H9 (cell line): ENCODE measurements at regions not wholly inside any gene's neighbourhood (a gene's known extent, or its start where the extent isn't known, plus 50 kb on each side); places are given as distances from the start of the nearest gene placed in this dataset.

Source experiments
- DNase-seq: peaks from one replicate; pipeline ENCODE4 v3.0.0-alpha.2; 2017
- H2AFZ ChIP-seq: one replicate; pipeline ENCODE4 v1.6.1; 2013; ENCODE audit warnings: mild to moderate bottlenecking, low read length, control low read depth, moderate library complexity
- H2AK5ac ChIP-seq: 2 replicates; pipeline ENCODE4 v1.6.1; 2013; ENCODE audit warnings: low read length, control low read depth, mixed read lengths; ENCODE audit not compliant: insufficient read length
- H2BK120ac ChIP-seq: one replicate; pipeline ENCODE4 v1.6.1; 2013; ENCODE audit warnings: low read depth, mild to moderate bottlenecking, low read length, control low read depth, inconsistent platforms; ENCODE audit not compliant: poor library complexity, severe bottlenecking
- H2BK12ac ChIP-seq: 2 replicates; pipeline ENCODE4 v1.6.1; 2013; ENCODE audit warnings: low read length, control low read depth, mixed read lengths, low read depth; ENCODE audit not compliant: insufficient read length
- H2BK15ac ChIP-seq: 2 replicates; pipeline ENCODE4 v1.6.1; 2013; ENCODE audit warnings: low read depth, low read length, control low read depth
- H2BK20ac ChIP-seq: one replicate; pipeline ENCODE4 v1.6.1; 2013; ENCODE audit warnings: low read depth, mild to moderate bottlenecking, low read length, control low read depth, inconsistent platforms; ENCODE audit not compliant: poor library complexity, severe bottlenecking
- H2BK5ac ChIP-seq: 2 replicates; pipeline ENCODE4 v1.6.1; 2013; ENCODE audit warnings: low read length, control low read depth, mixed read lengths; ENCODE audit not compliant: insufficient read length
- H3K14ac ChIP-seq: 2 replicates; pipeline ENCODE4 v1.6.1; 2013; ENCODE audit warnings: low read length, control low read depth; ENCODE audit not compliant: insufficient read depth
- H3K18ac ChIP-seq: 2 replicates; pipeline ENCODE4 v1.6.1; 2013; ENCODE audit warnings: low read depth, mild to moderate bottlenecking, mixed read lengths, low read length, control low read depth; ENCODE audit not compliant: insufficient read length
- H3K23ac ChIP-seq: 2 replicates; pipeline ENCODE4 v1.6.1; 2013; ENCODE audit warnings: low read length, control low read depth, mixed read lengths, low read depth; ENCODE audit not compliant: insufficient read length
- H3K23me2 ChIP-seq: 2 replicates; pipeline ENCODE4 v1.6.1; 2013; ENCODE audit warnings: low read depth, mild to moderate bottlenecking, mixed read lengths, low read length, control low read depth; ENCODE audit not compliant: insufficient read length, poor library complexity, severe bottlenecking
- H3K27ac ChIP-seq: 2 replicates; pipeline ENCODE4 v1.5.1; 2013; ENCODE audit warnings: low read length, control low read depth, mixed read lengths, low read depth; ENCODE audit not compliant: insufficient read length
- H3K27me3 ChIP-seq: 2 replicates; pipeline ENCODE4 v1.6.1; 2013; ENCODE audit warnings: low read length, control low read depth, inconsistent platforms; ENCODE audit not compliant: insufficient read depth
- H3K4ac ChIP-seq: 2 replicates; pipeline ENCODE4 v1.6.1; 2013; ENCODE audit warnings: low read depth, mild to moderate bottlenecking, control low read depth, inconsistent platforms, low read length, moderate library complexity
- H3K4me1 ChIP-seq: 2 replicates; pipeline ENCODE4 v1.6.1; 2013; ENCODE audit warnings: low read length, control low read depth, inconsistent platforms; ENCODE audit not compliant: insufficient read depth
- H3K4me2 ChIP-seq: 2 replicates; pipeline ENCODE4 v1.6.1; 2013; ENCODE audit warnings: low read length, control low read depth, mixed read lengths; ENCODE audit not compliant: insufficient read length, insufficient read depth
- H3K56ac ChIP-seq: 2 replicates; pipeline ENCODE4 v1.6.1; 2013; ENCODE audit warnings: low read depth, mild to moderate bottlenecking, mixed read lengths, low read length, control low read depth; ENCODE audit not compliant: insufficient read length
- H3K79me1 ChIP-seq: 2 replicates; pipeline ENCODE4 v1.6.1; 2013; ENCODE audit warnings: low read depth, mild to moderate bottlenecking, moderate library complexity, low read length, control low read depth, inconsistent platforms; ENCODE audit not compliant: insufficient read depth, poor library complexity, severe bottlenecking
- H3K79me2 ChIP-seq: 2 replicates; pipeline ENCODE4 v1.6.1; 2013; ENCODE audit warnings: low read length, control low read depth, inconsistent platforms; ENCODE audit not compliant: insufficient read depth
- H3K9ac ChIP-seq: 2 replicates; pipeline ENCODE4 v1.6.1; 2013; ENCODE audit warnings: low read length, control low read depth, mixed read lengths; ENCODE audit not compliant: insufficient read length; ENCODE audit errors: extremely low read depth
- H3K9me3 ChIP-seq: one replicate; pipeline ENCODE4 v1.6.1; 2013; ENCODE audit warnings: low read depth, low read length, inconsistent platforms; ENCODE audit not compliant: control insufficient read depth
- H3T11ph ChIP-seq: one replicate; pipeline ENCODE4 v1.6.1; 2013; ENCODE audit warnings: mild to moderate bottlenecking, low read length, control low read depth, inconsistent platforms
- H4K20me1 ChIP-seq: one replicate; pipeline ENCODE4 v1.6.1; 2013; ENCODE audit not compliant: control insufficient read depth, insufficient read length, insufficient read depth
- H4K5ac ChIP-seq: 2 replicates; pipeline ENCODE4 v1.6.1; 2013; ENCODE audit warnings: low read depth, mild to moderate bottlenecking, mixed read lengths, low read length, control low read depth; ENCODE audit not compliant: insufficient read length
- H4K8ac ChIP-seq: replicated peaks from 2 replicates; pipeline ENCODE4 v1.6.1; 2013; ENCODE audit warnings: low read length, control low read depth, mixed read lengths, low read depth; ENCODE audit not compliant: insufficient read length
- H4K91ac ChIP-seq: 2 replicates; pipeline ENCODE4 v1.6.1; 2013; ENCODE audit warnings: low read depth, mild to moderate bottlenecking, moderate library complexity, mixed read lengths, low read length, control low read depth; ENCODE audit not compliant: insufficient read length
- H3K27ac Mint-ChIP-seq, 3 experiments: 2 replicates in 2 of 3; 3 replicates in 1 of 3; pipeline ENCODE4 v1.8.0; 2020 to 2021; ENCODE audit warnings: mixed read lengths in 3 of 3, mild to moderate bottlenecking in 1 of 3, moderate library complexity in 1 of 3
- H3K27me3 Mint-ChIP-seq: 2 replicates; pipeline ENCODE4 v1.8.0; 2021; ENCODE audit warnings: low read depth, mild to moderate bottlenecking, moderate library complexity, mixed read lengths
- H3K36me3 Mint-ChIP-seq, 3 experiments: 2 replicates in 2 of 3; 3 replicates in 1 of 3; pipeline ENCODE4 v1.8.0; 2020 to 2021; ENCODE audit warnings: low read depth in 3 of 3, mixed read lengths in 3 of 3; ENCODE audit not compliant: insufficient read depth in 1 of 3
- H3K4me1 Mint-ChIP-seq, 2 experiments: 2 replicates each; pipeline ENCODE4 v1.8.0; 2020; ENCODE audit warnings: mixed read lengths in 2 of 2
- H3K4me3 Mint-ChIP-seq, 2 experiments: 2 replicates in 1 of 2; 3 replicates in 1 of 2; pipeline ENCODE4 v1.8.0; 2020 to 2021; ENCODE audit warnings: mild to moderate bottlenecking in 2 of 2, mixed read lengths in 2 of 2, moderate library complexity in 1 of 2
- H3K9me3 Mint-ChIP-seq, 2 experiments: 2 replicates in 1 of 2; 3 replicates in 1 of 2; pipeline ENCODE4 v1.8.0; 2020; ENCODE audit warnings: mild to moderate bottlenecking in 2 of 2, mixed read lengths in 2 of 2, moderate library complexity in 1 of 2
- CTCF ChIP-seq: fragments of 200-600 bp; sonication (generic); conservative IDR thresholded peaks from 3 replicates; pipeline ENCODE4 v1.8.0; 2021; ENCODE audit warnings: antibody characterized with exemption, mild to moderate bottlenecking
- WGBS: extraction: QIAGEN DNeasy Blood & Tissue Kit; methylation state at CpG from one replicate; pipeline ENCODE4 v1.1.7; 2013; ENCODE audit warnings: missing lambda C conversion rate, low lambda C conversion rate, mixed read lengths; ENCODE audit not compliant: insufficient read length; ENCODE audit errors: extremely low coverage; 5-methylcytosine and 5-hydroxymethylcytosine counted together

- H2BK20ac ChIP-seq: no peak overlapping the region
- H3K9ac ChIP-seq: no peak overlapping the region
- H2BK15ac ChIP-seq: no peak overlapping the region
- H2BK5ac ChIP-seq: no peak overlapping the region
- H3K9me3 ChIP-seq: no peaks in the 10 kb centered on the region
- peaks cover 2 to 4% of the 10 kb centered on the region in 2 experiments for H3K4me1 Mint-ChIP-seq
- H3K27ac Mint-ChIP-seq: no peak overlapping the region
- H3K23ac ChIP-seq: no peak overlapping the region
- no peaks in the 10 kb centered on the region for H3K27me3 Mint-ChIP-seq
- H2AK5ac ChIP-seq: no peak overlapping the region
- no peaks in the 10 kb centered on the region for H3K79me1 ChIP-seq
- no peak overlapping the region for H2BK12ac ChIP-seq
- no peak overlapping the region for H2AFZ ChIP-seq
- no CpG with 5 or more reads among the region's 4 CpGs for WGBS
- no peak overlapping the region for H3K4me2 ChIP-seq
- no peak overlapping the region for H4K5ac ChIP-seq
- H3K18ac ChIP-seq: no peak overlapping the region
- H3K4me1 ChIP-seq: 0 out of 2 replicates have a peak, but pooled peaks cover 2% of the 10 kb centered on the region
- no peaks in the 10 kb centered on the region for H3K9me3 Mint-ChIP-seq
- no peak overlapping the region for H4K91ac ChIP-seq
- no peak overlapping the region for H3K27ac ChIP-seq
- H3K36me3 Mint-ChIP-seq: no peaks in the 10 kb centered on the region
- no peak overlapping the region for H3K56ac ChIP-seq
- no peak overlapping the region for H3K4me3 Mint-ChIP-seq
- no peak overlapping the region for H3T11ph ChIP-seq
- TF ChIP-seq CTCF: no peak
- no peaks in the 10 kb centered on the region for H4K20me1 ChIP-seq
- H3K14ac ChIP-seq: no peak overlapping the region
- H3K27me3 ChIP-seq: no peaks in the 10 kb centered on the region
- DNase-seq: no peak
- H3K23me2 ChIP-seq: peaks cover 2% of the 10 kb centered on the region
- no peak overlapping the region for H4K8ac ChIP-seq
- H3K4ac ChIP-seq: no peak overlapping the region
- H2BK120ac ChIP-seq: no peak overlapping the region
- H3K79me2 ChIP-seq: no peaks in the 10 kb centered on the region
Observed at GRCh38 chr7:106603346-106603745, 57.6 kb downstream of the CCDC71L start.
